ENCODE measurements at regions not wholly inside any gene's neighbourhood (a gene's known extent, or its start where the extent isn't known, plus 50 kb on each side); places are given as distances from the start of the nearest gene placed in this dataset.
A peak's percentile ranks its signal among the peaks of the same experiment; 100 is the strongest.

DNA sequence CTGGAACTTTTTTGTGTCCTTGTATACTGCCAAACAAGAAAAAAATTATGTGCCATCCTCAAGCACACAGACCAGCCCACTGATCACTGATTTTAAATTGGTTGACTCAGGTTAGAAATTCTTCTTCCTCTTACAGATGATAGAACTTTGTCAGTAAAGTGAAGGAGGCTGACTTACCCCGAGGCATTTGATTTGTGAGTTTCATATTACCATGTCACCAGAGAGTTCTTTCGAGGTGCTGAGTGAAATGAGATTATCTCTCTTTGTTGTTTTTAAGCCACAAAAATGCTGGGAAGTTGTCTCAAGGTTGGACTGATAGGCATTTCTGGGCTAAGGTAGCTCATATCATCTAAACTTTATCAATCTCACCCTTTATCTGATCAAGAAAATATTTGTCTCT is 78.8 kb upstream of the FAM180A start:
- no peak for DNase-seq

DNA sequence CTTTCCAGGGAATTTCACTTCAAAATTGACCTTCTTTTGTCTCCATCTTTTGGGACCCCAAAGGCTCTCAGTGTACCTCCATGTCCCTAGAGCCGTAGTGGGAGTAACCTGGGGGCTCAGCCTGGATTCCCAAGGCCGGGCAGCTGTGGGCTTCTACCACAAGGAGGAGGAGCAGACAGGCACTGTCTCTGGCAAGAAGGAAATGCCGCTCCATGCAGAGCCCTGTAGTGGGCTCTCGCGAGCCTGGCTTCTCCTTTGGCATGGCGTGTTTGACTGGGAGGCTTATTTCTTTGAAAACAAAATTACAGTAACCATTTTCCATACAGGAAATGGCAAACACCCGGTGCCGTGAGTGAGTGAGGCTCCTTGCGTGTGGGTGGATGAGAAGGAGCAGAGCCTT is 76.8 kb upstream of the FAM180A start:
- no peak for DNase-seq

DNA sequence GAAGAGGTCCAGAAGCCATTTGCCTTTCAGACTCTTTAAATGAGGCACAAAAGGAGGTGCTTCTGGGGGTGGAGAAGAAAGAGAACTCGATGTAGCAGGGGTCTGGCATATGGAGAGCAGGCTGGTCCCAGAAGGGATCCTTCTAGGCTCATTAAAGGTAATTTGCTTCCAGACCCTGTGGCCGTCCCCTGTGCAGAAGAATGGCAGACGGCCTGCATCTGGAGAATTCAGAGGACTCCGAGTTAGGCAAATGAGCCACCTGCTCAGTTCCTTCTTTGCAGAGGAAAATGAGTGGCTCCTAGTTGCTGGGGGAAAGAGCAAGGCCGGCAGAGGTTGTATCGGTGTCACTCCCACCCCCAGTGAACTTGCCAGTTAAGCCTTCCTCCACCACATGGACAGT is 73.8 kb upstream of the FAM180A start:
- DNase-seq, result no peak

DNA sequence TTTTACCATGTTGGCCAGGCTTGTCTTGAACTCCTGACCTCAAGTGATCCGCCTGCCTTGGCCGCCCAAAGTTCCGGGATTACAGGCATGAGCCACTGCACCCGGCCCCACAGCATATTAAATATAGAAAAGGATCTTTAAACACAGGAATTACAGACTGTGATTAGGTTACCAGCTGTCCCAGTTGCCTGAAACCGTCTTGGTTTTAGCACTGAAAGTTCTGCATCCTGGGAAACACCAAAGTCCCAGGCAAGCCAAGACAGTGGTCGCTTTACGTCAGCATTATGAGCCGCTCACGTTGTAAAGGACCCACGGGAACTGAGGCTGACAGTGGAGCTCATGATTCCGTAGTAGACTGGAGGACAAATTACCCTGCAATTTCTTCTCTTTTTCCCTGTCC is 69.0 kb upstream of the FAM180A start:
- DNase-seq, result no peak

DNA sequence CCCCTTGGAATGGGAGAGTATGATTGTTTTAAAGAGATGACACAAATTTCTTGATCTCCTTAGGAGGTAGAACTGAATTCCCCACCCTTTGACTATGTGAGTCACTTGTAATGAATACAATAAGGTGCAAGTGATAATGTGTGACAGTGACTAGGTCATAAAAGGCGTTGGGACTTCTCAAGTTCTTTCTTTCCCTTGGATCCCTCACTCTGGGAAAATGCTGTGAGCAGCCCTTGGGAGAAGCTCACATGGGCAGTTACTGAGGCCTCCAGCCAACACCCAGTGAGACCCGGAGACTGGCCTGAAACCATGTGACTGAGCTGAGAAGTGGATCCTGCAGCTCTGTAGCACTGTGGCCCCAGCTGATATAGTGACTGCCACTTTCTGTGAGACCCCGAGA is 66.4 kb upstream of the FAM180A start:
- DNase-seq, result no peak

DNA sequence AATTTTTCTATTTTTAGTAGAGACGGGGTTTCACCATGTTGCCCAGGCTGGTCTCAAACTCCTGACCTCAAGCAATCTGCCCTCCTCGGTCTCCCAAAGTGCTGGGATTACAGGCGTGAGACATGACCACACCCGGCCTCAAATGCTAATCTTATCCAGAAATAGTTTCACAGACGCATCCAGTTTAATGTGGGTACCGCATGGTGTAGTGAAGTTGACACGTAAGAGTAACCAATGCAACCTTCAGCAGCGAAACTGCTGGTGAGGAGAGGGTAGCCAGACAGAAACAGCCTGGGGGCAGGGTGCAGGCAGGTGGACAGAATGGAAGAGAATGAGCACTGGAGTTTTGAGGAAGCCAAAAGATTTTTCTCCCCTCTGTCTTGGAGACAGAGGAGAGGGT is 63.5 kb upstream of the FAM180A start:
- DNase-seq, result no peak

DNA sequence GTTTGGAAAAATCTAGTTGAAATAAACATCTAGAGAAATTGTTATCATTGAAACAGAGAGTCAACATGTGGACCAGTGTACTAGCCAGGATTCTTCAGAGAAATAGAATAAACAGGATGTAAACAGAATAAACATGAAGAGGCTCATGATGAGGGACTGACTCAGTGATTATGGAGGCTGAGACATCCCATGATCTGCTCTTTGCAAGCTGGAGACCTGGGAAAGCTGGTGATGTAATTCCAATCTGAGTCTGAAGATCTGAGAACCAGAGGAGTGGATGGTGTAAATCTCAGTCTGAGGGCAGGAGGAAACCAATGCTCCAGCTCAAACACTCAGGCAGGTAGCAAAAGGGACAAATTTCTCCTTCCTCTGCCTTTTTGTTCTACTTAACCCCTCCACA is 62.9 kb upstream of the FAM180A start:
- DNase-seq, result no peak

DNA sequence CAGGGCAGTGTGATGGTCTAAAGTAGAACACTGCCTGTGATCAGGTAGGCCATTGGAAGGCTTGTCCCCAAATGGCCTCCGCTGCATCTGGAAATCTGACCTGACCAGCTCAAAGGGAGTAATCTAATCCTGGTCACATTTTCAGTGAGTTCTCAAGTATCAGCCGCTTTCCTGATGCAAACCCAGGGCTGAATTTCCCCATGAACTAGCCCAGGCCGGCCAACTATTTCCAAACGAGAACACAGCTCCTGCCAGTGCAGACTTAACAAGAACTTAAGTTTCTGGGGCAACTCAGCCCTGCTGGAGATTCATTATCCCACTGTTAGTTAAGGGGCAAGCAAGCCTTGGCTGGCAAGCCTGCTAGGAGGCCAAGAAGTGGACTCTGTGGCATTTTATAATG is 59.6 kb upstream of the FAM180A start:
- DNase-seq, result no peak

DNA sequence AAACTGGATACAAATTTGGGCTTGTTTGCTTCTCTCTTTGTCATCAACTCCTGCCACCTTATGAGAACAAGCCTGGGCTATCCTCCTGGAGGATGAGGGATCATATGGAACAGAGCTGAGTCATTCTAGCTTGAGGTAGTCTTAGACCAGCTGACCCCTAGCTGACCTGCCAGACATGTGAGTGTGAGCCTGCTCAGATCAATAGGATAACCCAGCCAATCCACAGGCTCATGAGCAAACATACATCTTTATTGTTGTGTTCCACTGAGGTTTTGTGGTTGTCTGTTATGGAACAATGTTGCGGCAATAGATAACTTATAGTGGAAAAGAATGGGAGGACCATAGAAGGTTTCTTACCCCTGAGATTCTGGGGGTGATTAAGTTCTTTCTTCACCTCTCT is 54.5 kb upstream of the FAM180A start:
- DNase-seq, result no peak

DNA sequence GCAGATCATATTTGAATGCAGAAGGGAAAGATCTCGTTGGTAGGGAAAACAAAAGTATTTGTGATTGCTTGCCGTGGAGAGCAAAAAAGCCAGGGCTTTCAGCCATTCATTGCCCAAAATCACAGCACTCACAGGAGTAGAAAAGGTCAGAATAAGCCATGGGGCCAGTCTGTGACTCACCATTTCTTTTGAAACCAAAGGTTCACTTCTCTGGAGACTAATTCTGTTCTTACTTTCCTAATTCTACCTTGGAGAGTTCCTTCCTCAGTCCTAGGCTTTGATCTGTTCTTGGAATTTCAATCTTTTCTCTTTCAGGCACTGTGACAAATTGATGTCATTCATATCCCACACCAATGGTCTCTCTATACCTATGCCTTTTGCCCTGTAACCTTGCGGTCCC is 54.1 kb upstream of the FAM180A start:
- DNase-seq, result no peak

DNA sequence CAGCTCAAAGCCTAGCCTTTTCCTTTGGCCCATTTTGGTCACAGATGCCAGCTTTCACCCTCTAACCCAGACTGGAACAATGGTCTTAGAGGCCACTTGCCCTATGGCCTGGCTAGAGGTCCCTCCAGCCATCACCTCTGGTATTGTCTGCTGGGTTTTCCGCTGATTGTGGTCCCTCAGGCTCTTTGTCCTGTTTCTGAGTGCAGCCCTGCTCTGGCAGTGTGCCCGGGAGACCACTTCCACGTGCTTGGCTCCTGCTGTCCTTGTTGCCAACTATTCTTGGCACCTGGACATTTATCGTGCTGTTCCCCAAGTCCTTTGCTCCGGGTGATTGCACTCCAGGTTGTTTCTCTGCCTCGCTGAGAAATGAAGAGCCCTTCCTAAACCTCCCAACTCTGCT is 53.3 kb upstream of the FAM180A start:
- no peak for DNase-seq

DNA sequence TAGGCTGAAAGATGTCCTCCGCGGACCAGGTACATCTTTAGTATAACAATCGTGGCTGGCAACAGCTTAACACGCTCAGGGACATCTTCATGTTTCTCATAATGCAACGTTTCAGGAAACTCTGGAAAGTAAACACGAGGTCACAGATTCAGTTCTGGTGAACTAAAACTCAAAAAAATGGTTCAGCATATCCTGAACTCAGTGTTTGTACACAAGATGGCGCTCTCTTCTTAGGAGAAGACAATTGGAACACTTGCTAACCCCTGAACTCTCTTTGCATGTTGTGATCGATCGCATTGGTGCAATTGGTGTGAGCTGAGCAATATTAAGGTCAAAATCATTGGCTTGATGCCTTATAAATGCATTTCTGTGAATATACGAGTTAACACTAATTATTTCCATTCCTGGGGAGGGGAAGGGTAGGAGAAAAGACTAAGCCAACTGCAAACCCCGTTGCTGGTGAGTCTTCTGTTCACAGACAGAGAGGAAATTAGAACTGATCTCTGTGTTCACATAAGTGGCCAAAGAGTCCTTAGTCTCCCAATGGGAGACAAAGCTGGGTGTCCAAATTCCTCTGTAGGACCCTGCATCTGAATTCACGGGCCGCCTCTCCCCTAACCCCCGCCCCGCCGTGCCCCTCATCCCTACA is 52.6 kb upstream of the FAM180A start:
- peak in 1 of 2 experiments; percentile 22 for DNase-seq

DNA sequence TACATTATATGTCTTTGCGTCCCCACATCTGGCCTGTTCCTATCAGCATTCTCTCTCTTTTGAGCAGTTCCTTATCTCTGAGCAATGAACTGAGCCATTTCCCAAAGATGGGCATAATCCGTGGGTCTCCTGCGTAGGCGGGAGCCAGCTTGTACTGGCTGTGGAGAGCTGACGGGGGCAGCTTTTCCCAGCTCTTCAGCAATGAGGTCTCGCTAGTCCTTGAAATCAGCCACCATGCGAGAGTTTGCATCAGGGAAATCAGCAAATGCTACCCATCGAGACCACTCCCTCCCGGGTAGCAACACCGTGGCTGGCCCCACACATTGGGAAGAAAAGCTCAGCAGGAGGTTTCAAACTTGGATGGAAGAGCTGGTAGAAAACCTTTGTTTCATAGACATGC is 51.9 kb upstream of the FAM180A start:
- DNase-seq, result no peak

DNA sequence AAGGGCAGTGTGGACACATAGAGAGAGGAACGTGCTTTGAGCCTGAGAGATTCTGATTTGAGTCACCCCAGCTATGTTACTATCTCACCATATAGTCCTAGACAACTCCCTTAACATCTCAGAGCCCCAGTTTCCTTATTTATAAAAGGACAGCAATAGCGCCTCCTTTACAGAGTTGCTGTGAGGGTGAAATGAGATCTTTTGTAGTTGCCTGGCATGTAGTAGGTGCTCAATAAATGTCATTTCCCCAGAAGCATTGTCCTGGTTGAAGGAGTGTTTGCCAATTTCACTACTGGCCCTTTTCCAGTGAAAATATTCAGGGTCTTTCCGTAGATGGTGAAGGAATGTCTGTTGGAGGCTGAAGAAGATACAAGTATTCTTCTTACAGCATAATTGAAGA is 51.3 kb upstream of the FAM180A start:
- DNase-seq, result no peak
